ENCODE measurements at regions not wholly inside any gene's neighbourhood (a gene's known extent, or its start where the extent isn't known, plus 50 kb on each side); places are given as distances from the start of the nearest gene placed in this dataset.
"Not testable (repeated sequence)": the region's sequence is repeated elsewhere in the genome, so short reads cannot be mapped to it uniquely, and the experiment has no call there.

- H3K27ac ChIP-seq (ENCODE audit: low read depth in 2 of 2, low read length in 2 of 2) = no peak overlapping the region
- H3K36me3 ChIP-seq (ENCODE audit: control insufficient read depth in 2 of 3, insufficient read depth in 3 of 3, low read length in 3 of 3) = no peaks in the 10 kb centered on the region
- DNase-seq (peak in 1 of 5 donors; percentile 74), FAIRE-seq (no peak)
- no peaks in the 10 kb centered on the region for H3K9me3 ChIP-seq (ENCODE audit: control insufficient read depth in 2 of 3, insufficient read depth in 1 of 3, low read length in 3 of 3)
- intact Hi-C loops (cut with DNase I) = no loop called here
- no peak overlapping the region for H3K4me3 ChIP-seq (ENCODE audit: low read length in 3 of 3)
- TF ChIP-seq, protein P1, sequence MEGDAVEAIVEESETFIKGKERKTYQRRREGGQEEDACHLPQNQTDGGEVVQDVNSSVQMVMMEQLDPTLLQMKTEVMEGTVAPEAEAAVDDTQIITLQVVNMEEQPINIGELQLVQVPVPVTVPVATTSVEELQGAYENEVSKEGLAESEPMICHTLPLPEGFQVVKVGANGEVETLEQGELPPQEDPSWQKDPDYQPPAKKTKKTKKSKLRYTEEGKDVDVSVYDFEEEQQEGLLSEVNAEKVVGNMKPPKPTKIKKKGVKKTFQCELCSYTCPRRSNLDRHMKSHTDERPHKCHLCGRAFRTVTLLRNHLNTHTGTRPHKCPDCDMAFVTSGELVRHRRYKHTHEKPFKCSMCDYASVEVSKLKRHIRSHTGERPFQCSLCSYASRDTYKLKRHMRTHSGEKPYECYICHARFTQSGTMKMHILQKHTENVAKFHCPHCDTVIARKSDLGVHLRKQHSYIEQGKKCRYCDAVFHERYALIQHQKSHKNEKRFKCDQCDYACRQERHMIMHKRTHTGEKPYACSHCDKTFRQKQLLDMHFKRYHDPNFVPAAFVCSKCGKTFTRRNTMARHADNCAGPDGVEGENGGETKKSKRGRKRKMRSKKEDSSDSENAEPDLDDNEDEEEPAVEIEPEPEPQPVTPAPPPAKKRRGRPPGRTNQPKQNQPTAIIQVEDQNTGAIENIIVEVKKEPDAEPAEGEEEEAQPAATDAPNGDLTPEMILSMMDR (IDR thresholded peaks at IDR 0.05; ENCODE audit: borderline replicate concordance, extremely low read depth, insufficient read depth) = no peak
- H3K27me3 ChIP-seq (ENCODE audit: control insufficient read depth, insufficient read depth, low read length) = no peaks in the 10 kb centered on the region
- H3K9ac ChIP-seq (ENCODE audit: low read length in 3 of 3) = no peak overlapping the region
- H3K4me1 ChIP-seq (ENCODE audit: control insufficient read depth in 2 of 3, insufficient read depth in 2 of 3, low read depth in 1 of 3, low read length in 3 of 3) = no peaks in the 10 kb centered on the region
Observed at GRCh38 chr12:89225401-89225800, 126.9 kb downstream of the DUSP6 start.

DNA sequence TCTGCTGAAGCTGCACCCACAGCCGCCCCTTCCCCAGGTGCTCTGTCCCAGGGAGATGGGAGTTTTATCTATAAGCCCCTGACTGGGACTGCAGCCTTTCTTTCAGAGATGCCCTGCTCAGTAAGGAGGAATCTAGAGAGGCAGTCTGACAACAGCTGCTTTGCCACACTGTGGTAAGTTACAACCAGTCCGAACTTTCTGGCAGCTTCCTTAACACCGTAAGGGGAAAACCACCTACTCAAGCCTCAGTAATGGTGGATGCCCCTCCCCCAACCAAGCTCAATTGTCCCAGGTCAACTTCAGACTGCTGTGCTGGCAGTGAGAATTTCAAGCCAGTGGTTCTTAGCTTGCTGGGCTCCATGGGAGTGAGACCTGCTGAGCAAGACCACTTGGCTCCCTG lies 129.7 kb downstream of the DUSP6 start:
- H3K27ac ChIP-seq (ENCODE audit: low read depth in 2 of 2, low read length in 2 of 2); H3K36me3 ChIP-seq (ENCODE audit: control insufficient read depth in 2 of 3, insufficient read depth in 3 of 3, low read length in 3 of 3); H3K9ac ChIP-seq (ENCODE audit: low read length in 3 of 3); FAIRE-seq; H3K9me3 ChIP-seq (ENCODE audit: control insufficient read depth in 2 of 3, insufficient read depth in 1 of 3, low read length in 3 of 3); H3K4me1 ChIP-seq (ENCODE audit: control insufficient read depth in 2 of 3, insufficient read depth in 2 of 3, low read depth in 1 of 3, low read length in 3 of 3); H3K27me3 ChIP-seq (ENCODE audit: control insufficient read depth, insufficient read depth, low read length); H3K4me3 ChIP-seq (ENCODE audit: low read length in 3 of 3); DNase-seq; intact Hi-C loops (cut with DNase I): not testable (repeated sequence)

DNA sequence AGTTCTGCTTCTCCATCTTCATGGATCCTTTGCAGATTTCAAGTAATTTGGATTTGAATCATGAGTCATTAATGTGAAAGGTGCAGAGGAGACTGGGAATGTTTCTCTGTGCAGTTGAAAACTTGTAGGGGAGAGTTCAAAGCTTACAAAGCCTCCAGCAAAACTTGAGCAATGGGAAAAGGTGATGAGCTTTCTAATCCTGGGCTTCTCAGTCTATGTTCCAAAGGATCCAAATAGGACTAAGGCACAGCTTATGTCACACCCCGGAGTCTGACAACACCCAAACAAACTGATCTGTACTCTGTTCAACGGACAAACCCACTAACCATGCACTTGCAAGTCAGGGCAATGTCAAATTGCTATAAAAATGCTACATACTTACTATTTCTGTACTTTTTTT lies 134.8 kb downstream of the DUSP6 start:
- H3K9ac ChIP-seq (ENCODE audit: low read length in 3 of 3) = no peak overlapping the region
- no peak for DNase-seq
- H3K4me3 ChIP-seq (ENCODE audit: low read length in 3 of 3) = no peak overlapping the region
- H3K4me1 ChIP-seq (ENCODE audit: control insufficient read depth in 2 of 3, insufficient read depth in 2 of 3, low read depth in 1 of 3, low read length in 3 of 3) = peaks cover 0 to 6% (median 0%) of the 10 kb centered on the region in 3 donors
- no peaks in the 10 kb centered on the region for H3K27me3 ChIP-seq (ENCODE audit: control insufficient read depth, insufficient read depth, low read length)
- H3K36me3 ChIP-seq (ENCODE audit: control insufficient read depth in 2 of 3, insufficient read depth in 3 of 3, low read length in 3 of 3) = no peaks in the 10 kb centered on the region
- TF ChIP-seq, protein P1 (IDR thresholded peaks at IDR 0.05; ENCODE audit: borderline replicate concordance, extremely low read depth, insufficient read depth) = no peak
- no peak overlapping the region for H3K27ac ChIP-seq (ENCODE audit: low read depth in 2 of 2, low read length in 2 of 2)
- no peak for FAIRE-seq
- H3K9me3 ChIP-seq (ENCODE audit: control insufficient read depth in 2 of 3, insufficient read depth in 1 of 3, low read length in 3 of 3) = no peaks in the 10 kb centered on the region
- intact Hi-C loops (cut with DNase I) = no loop called here

DNA sequence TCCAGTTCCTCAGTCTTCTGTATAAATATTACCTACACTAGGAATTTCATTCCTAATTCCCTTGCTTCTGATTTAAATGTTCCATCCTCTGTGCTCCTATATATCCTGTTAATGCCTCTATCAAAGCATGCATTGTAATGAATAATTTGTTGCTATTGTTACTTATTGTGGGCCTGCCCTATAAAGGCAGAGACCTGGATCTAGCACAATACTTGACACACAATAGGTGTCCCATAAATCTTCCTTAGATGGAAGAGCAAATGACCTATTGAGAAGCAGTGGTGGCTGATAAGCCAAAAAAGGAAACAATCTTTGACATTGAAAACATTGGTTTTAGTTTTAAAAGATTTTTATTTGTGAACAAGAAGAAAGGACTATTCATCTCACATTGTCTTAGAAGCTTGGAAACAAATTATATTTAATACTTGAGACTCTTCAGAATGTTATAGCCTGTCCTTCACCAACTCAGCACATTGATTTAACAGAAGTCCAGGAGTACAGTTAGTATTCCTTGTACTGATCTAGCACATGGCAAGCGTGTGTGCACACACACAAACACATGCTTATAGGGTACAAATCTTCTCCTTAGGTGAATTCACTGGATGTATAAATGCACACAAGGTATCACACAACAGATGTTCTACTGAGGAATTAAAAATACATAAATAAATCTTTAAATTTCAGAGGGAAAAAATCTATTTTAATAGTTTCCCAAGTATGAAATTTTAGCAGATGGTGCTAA lies 135.9 kb downstream of the DUSP6 start:
- TF ChIP-seq, protein P1 (IDR thresholded peaks at IDR 0.05; ENCODE audit: borderline replicate concordance, extremely low read depth, insufficient read depth) = no peak
- no peak overlapping the region for H3K27ac ChIP-seq (ENCODE audit: low read depth in 2 of 2, low read length in 2 of 2)
- intact Hi-C loops (cut with DNase I) = no loop called here

More for the DNA sequence above, 135.9 kb downstream of the DUSP6 start:
- Histone ChIP-seq H3K4me3 (ENCODE audit: low read length in 3 of 3) (no peak overlapping the region), H3K9ac (ENCODE audit: low read length in 3 of 3) (no peak overlapping the region), H3K9me3 (ENCODE audit: control insufficient read depth in 2 of 3, insufficient read depth in 1 of 3, low read length in 3 of 3) (no peaks in the 10 kb centered on the region), H3K36me3 (ENCODE audit: control insufficient read depth in 2 of 3, insufficient read depth in 3 of 3, low read length in 3 of 3) (no peaks in the 10 kb centered on the region), H3K4me1 (ENCODE audit: control insufficient read depth in 2 of 3, insufficient read depth in 2 of 3, low read depth in 1 of 3, low read length in 3 of 3) (peaks cover 0 to 6% (median 0%) of the 10 kb centered on the region in 3 donors), H3K27me3 (ENCODE audit: control insufficient read depth, insufficient read depth, low read length) (no peaks in the 10 kb centered on the region)
- FAIRE-seq (no peak), DNase-seq (no peak)

Measured in kidney (tissue), 13 donors.